IPS-18c (cell line): ENCODE measurements at regions not wholly inside any gene's neighbourhood (a gene's known extent, or its start where the extent isn't known, plus 50 kb on each side); places are given as distances from the start of the nearest gene placed in this dataset.
"Not testable (repeated sequence)": the region's sequence is repeated elsewhere in the genome, so short reads cannot be mapped to it uniquely, and the experiment has no call there.

Source experiments
- H3K4me3 ChIP-seq: 2 replicates; pipeline ENCODE4 v1.7.0; 2013; ENCODE audit warnings: low read depth, mild to moderate bottlenecking, low read length, moderate library complexity; ENCODE audit not compliant: insufficient read depth
- H3K9me3 ChIP-seq: one replicate; pipeline ENCODE4 v1.6.1; 2013; ENCODE audit warnings: mild to moderate bottlenecking, low read length, moderate library complexity; ENCODE audit not compliant: control insufficient read depth, insufficient read depth

GRCh38 chr10:31665764-31666279 is 262.8 kb downstream of the ARHGAP12 start:
- H3K9me3 ChIP-seq, H3K4me3 ChIP-seq: not testable (repeated sequence)

DNA sequence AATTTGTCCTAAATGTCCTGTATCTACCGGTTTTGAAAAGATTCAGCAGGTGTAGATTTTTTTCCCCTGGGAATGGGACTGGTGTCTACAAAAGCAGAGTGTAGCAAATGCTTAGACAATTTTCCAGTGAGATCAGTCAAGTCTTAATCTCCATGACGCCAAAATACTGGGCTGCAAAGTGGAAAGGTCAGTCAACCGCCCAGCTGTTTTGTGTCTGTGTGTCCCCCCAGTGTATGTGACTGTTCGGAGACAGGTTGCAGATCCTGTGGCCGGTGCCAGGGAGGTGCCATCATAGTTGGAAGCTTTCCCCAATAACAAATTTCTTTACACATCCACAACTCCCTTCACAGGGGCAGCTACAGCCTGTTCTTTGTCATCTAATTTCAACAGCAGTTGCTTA is 263.8 kb downstream of the ARHGAP12 start:
- no peaks in the 10 kb centered on the region for H3K9me3 ChIP-seq
- no peak overlapping the region for H3K4me3 ChIP-seq

- H3K9me3 ChIP-seq, H3K4me3 ChIP-seq: not testable (repeated sequence)
Measured at GRCh38 chr10:31664071-31664470, 264.6 kb downstream of the ARHGAP12 start.

GRCh38 chr10:31660300-31660699 is 268.3 kb downstream of the ARHGAP12 start:
- H3K4me3 ChIP-seq, result no peak overlapping the region
- H3K9me3 ChIP-seq, result no peaks in the 10 kb centered on the region

DNA sequence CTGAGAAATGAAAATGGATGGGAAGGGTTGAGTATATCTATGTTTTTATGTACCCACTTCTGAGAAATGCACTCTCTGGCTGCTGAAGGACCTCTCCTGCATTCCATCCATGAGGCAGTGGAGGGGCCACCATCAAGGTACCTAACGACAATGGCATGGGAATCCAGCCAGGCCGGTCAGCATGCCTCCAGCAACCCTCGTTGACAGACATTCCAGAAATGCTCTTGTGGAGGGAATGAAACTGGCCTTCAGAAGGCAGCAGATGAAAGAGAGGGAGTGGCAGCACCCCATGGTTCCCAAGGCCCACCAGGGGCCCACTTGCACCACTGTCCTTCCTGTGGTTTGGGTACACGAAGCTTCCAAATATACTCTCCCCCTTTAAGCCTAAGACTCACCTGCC is 269.0 kb downstream of the ARHGAP12 start:
- Histone ChIP-seq H3K9me3 (no peaks in the 10 kb centered on the region), H3K4me3 (no peak overlapping the region)

GRCh38 chr10:31657434-31657872 is 271.2 kb downstream of the ARHGAP12 start:
- Histone ChIP-seq H3K4me3 (no peak overlapping the region), H3K9me3 (no peaks in the 10 kb centered on the region)

- Histone ChIP-seq H3K9me3 (no peaks in the 10 kb centered on the region), H3K4me3 (no peak overlapping the region)
Measured at GRCh38 chr10:31656851-31657433, 271.7 kb downstream of the ARHGAP12 start.

- no peak overlapping the region for H3K4me3 ChIP-seq
Measured at GRCh38 chr10:31652038-31652437, 276.6 kb downstream of the ARHGAP12 start.

GRCh38 chr10:31650010-31650409 is 278.6 kb downstream of the ARHGAP12 start:
- Histone ChIP-seq H3K4me3 (no peak overlapping the region), H3K9me3 (peaks cover 2% of the 10 kb centered on the region)

More at GRCh38 chr10:31652038-31652437, 276.6 kb downstream of the ARHGAP12 start:
- peaks cover 2% of the 10 kb centered on the region for H3K9me3 ChIP-seq

DNA sequence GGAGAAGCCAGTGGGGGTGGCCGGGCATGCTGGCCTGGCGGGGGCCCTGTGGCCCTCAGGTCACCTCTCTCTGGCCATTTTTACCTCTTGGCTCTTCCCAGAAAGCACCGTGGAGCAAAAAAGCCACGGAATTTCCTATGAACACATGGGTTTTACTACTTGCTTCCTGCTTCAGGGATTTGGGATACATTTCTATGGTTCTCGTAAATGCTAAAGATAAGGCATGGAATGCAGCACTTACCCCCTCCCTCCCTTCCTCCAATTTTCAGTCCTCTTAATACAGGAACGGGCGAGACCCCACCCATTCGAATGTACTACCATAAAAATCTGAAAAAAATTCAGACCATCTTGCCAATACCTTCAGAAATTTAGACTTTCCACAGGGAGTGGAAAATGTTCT is 279.7 kb downstream of the ARHGAP12 start:
- no peak overlapping the region for H3K4me3 ChIP-seq

GRCh38 chr10:31647861-31648260 is 280.8 kb downstream of the ARHGAP12 start:
- H3K4me3 ChIP-seq, result no peak overlapping the region
- peaks cover 2% of the 10 kb centered on the region for H3K9me3 ChIP-seq

More for the DNA sequence above, 279.7 kb downstream of the ARHGAP12 start:
- H3K9me3 ChIP-seq, result peaks cover 2% of the 10 kb centered on the region

GRCh38 chr10:31646519-31646918 is 282.1 kb downstream of the ARHGAP12 start:
- Histone ChIP-seq H3K9me3 (peaks cover 2% of the 10 kb centered on the region), H3K4me3 (no peak overlapping the region)

DNA sequence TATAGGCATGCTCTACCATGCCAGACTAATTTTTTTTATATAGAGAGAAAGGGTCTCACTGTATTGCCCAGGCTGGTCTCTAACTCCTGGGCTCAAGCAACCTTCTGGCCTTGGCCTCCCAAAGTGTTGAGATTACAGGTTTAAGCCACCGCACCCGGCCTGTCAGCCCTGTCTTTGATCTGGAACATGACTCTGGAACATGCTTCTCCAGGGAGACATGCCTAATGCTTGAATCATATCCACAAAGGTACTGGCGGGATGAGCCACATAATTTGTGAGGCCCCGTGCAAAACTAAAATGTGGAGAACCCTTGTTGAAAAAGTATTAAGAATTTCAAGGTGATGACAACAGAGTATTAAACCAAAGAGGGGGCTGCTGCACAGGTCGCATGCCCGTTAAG is 282.8 kb downstream of the ARHGAP12 start:
- H3K9me3 ChIP-seq, result peaks cover 2% of the 10 kb centered on the region
- H3K4me3 ChIP-seq, result no peak overlapping the region

- Histone ChIP-seq H3K4me3 (no peak overlapping the region), H3K9me3 (peaks cover 2% of the 10 kb centered on the region)
Measured at GRCh38 chr10:31644931-31645633, 283.5 kb downstream of the ARHGAP12 start.

- H3K4me3 ChIP-seq, result no peak overlapping the region
- peaks cover 1% of the 10 kb centered on the region for H3K9me3 ChIP-seq
Measured at GRCh38 chr10:31642281-31642680, 286.4 kb downstream of the ARHGAP12 start.

GRCh38 chr10:31635415-31636065 is 293.1 kb downstream of the ARHGAP12 start:
- no peak overlapping the region for H3K4me3 ChIP-seq
- no peaks in the 10 kb centered on the region for H3K9me3 ChIP-seq

- no peaks in the 10 kb centered on the region for H3K9me3 ChIP-seq
Measured at GRCh38 chr10:31635009-31635408, 293.6 kb downstream of the ARHGAP12 start.

More at GRCh38 chr10:31635009-31635408, 293.6 kb downstream of the ARHGAP12 start:
- H3K4me3 ChIP-seq, result no peak overlapping the region
